22Rv1 (cell line): ENCODE measurements at regions not wholly inside any gene's neighbourhood (a gene's known extent, or its start where the extent isn't known, plus 50 kb on each side); places are given as distances from the start of the nearest gene placed in this dataset.

ENCODE experiments used
- H3K27ac ChIP-seq: fragments of 450-650 bp; 2 replicates; pipeline ENCODE4 v1.5.1; 2017
- CTCF ChIP-seq: fragments of 450-650 bp; IDR thresholded peaks from 2 replicates; pipeline ENCODE4 v1.5.1; 2017; ENCODE audit warnings: mild to moderate bottlenecking
- ZFX ChIP-seq: fragments of 450-650 bp; IDR thresholded peaks from 2 replicates; pipeline ENCODE4 v1.6.1; 2017; ENCODE audit warnings: antibody characterized with exemption, borderline replicate concordance

GRCh38 chr5:9885164-9885563 lies 255.0 kb upstream of the TAS2R1 start:
- no peak overlapping the region for H3K27ac ChIP-seq
- TF ChIP-seq CTCF: no peak
- no peak for TF ChIP-seq ZFX

GRCh38 chr5:9878206-9878605 lies 248.1 kb upstream of the TAS2R1 start:
- H3K27ac ChIP-seq: no peak overlapping the region
- TF ChIP-seq ZFX (no peak), CTCF (no peak)

GRCh38 chr5:9877488-9877887 lies 247.3 kb upstream of the TAS2R1 start:
- TF ChIP-seq ZFX: no peak
- no peak for TF ChIP-seq CTCF
- no peak overlapping the region for H3K27ac ChIP-seq

DNA sequence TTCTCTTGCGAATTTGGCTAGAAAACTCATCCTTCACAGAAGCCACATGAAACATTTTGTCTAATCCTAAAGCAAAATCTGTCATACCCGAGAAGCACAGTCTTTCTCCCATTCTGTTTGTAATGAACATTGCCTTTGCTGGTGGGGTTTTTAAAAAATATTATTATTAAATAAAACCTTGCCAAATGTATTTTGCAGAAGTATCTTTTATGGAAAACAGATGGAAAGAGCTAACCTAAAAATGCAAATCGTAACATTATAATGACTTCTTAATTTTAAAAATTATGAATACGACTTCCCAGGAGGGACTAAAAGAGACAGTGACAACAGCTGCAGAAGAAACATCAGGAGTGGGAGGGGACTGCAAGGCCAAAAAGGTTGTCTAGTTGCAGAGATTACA lies 246.3 kb upstream of the TAS2R1 start:
- no peak overlapping the region for H3K27ac ChIP-seq
- TF ChIP-seq CTCF: no peak
- no peak for TF ChIP-seq ZFX

GRCh38 chr5:9869616-9870288 lies 239.6 kb upstream of the TAS2R1 start:
- no peak overlapping the region for H3K27ac ChIP-seq
- TF ChIP-seq CTCF: no peak
- TF ChIP-seq ZFX: no peak

- TF ChIP-seq CTCF (no peak), ZFX (no peak)
Observed at GRCh38 chr5:9865574-9865973, 235.4 kb upstream of the TAS2R1 start.

GRCh38 chr5:9864791-9865190 lies 234.6 kb upstream of the TAS2R1 start:
- TF ChIP-seq ZFX (no peak), CTCF (no peak)
- no peak overlapping the region for H3K27ac ChIP-seq

More at GRCh38 chr5:9865574-9865973, 235.4 kb upstream of the TAS2R1 start:
- no peak overlapping the region for H3K27ac ChIP-seq
